HepG2 (cell line): ENCODE measurements at regions not wholly inside any gene's neighbourhood (a gene's known extent, or its start where the extent isn't known, plus 50 kb on each side); places are given as distances from the start of the nearest gene placed in this dataset.

ENCODE experiments used
- ATAC-seq: fragments of 200-7000 bp; cut with Tn5 transposase; 3 replicates; pipeline ENCODE4 v1.9.1; 2020; ENCODE audit warnings: mild to moderate bottlenecking, moderate library complexity
- BruUV-seq: library from RNA; stranded (reverse); fragments of 400-500 nt; replicated peaks from 2 replicates; lab custom pipeline; 2021; lab: Mats Ljungman, UMichigan
- CTCF ChIA-PET: fragments of 300-600 bp; formaldehyde crosslinking; extraction: SDS; loops from one replicate; lab custom pipeline; 2021; ENCODE audit warnings: low total read pairs, inconsistent platforms, low intra/inter-chr PET ratio; lab: Yijun Ruan, JAX
- POLR2A ChIA-PET: fragments of 350-600 bp; sonication (Branson Sonifier 250); formaldehyde crosslinking; loops from one replicate; lab custom pipeline; 2020; ENCODE audit warnings: antibody characterized with exemption, inconsistent platforms; lab: Yijun Ruan, JAX
- DNase-seq: peaks from one replicate; pipeline ENCODE4 v3.0.0-alpha.2; 2015; ENCODE audit warnings: low spot score
- FAIRE-seq: peaks from 3 replicates; lab custom pipeline; 2011; peaks lifted over from hg19 to GRCh38; lab: Jason Lieb, UNC
- H2AFZ ChIP-seq: one replicate; pipeline ENCODE4 v1.6.1; 2011; ENCODE audit warnings: low read length, inconsistent platforms
- H3K27ac ChIP-seq: fragments of 300-600 bp; 3 replicates; pipeline ENCODE4 v1.8.0; 2011; ENCODE audit warnings: mixed run types, mild to moderate bottlenecking, mixed read lengths, low read length, inconsistent platforms; ENCODE audit not compliant: insufficient read depth; ENCODE audit errors: extremely low read length
- H3K27me3 ChIP-seq, 2 experiments: fragments of 200-600 bp in 1 of 2; 2 replicates in 1 of 2; 3 replicates in 1 of 2; pipeline versions ENCODE4 v1.6.0 to v1.8.0; 2011; ENCODE audit warnings: low read length in 2 of 2, mild to moderate bottlenecking in 2 of 2, moderate library complexity in 2 of 2, inconsistent platforms in 1 of 2; ENCODE audit not compliant: insufficient read depth in 2 of 2, control insufficient read depth in 1 of 2
- H3K36me3 ChIP-seq, 2 experiments: fragments of 200-600 bp in 1 of 2; replicated peaks in 1 of 2; 2 replicates in 1 of 2; 3 replicates in 1 of 2; pipeline versions ENCODE4 v1.5.1 to v1.8.0; 2011; ENCODE audit warnings: low read length in 2 of 2, inconsistent platforms in 1 of 2; ENCODE audit not compliant: insufficient read depth in 2 of 2, control insufficient read depth in 1 of 2
- H3K4me1 ChIP-seq: 2 replicates; pipeline ENCODE4 v1.5.1; 2012; ENCODE audit warnings: low read length, inconsistent platforms; ENCODE audit not compliant: insufficient read depth
- H3K4me2 ChIP-seq: 2 replicates; pipeline ENCODE4 v1.6.0; 2011; ENCODE audit warnings: low read depth, low read length, inconsistent platforms
- H3K4me3 ChIP-seq, 3 experiments: fragments of 200-600 bp in 1 of 3; sonication (generic), shearing (Covaris generic) in 1 of 3; replicated peaks in 1 of 3; 2 replicates each; pipeline ENCODE4 v1.5.1; 2011 to 2016; ENCODE audit warnings: low read length in 3 of 3, inconsistent platforms in 2 of 3, low read depth in 2 of 3, mild to moderate bottlenecking in 2 of 3, control low read depth in 1 of 3, mixed read lengths in 1 of 3; ENCODE audit not compliant: insufficient read depth in 1 of 3
- H3K79me2 ChIP-seq: one replicate; pipeline ENCODE4 v1.6.1; 2011; ENCODE audit warnings: low read length, inconsistent platforms; ENCODE audit not compliant: insufficient read depth
- H3K9ac ChIP-seq: 2 replicates; pipeline ENCODE4 v1.6.0; 2011; ENCODE audit warnings: mild to moderate bottlenecking, low read depth, low read length, inconsistent platforms; ENCODE audit not compliant: insufficient read depth
- H3K9me3 ChIP-seq: 2 replicates; pipeline ENCODE4 v1.5.1; 2012; ENCODE audit warnings: mild to moderate bottlenecking, low read length
- H4K20me1 ChIP-seq: 2 replicates; pipeline ENCODE4 v1.6.0; 2011; ENCODE audit warnings: inconsistent platforms, mild to moderate bottlenecking, low read length, moderate library complexity; ENCODE audit not compliant: insufficient read depth
- ELF3 ChIP-seq: IDR thresholded peaks from 2 replicates; pipeline ENCODE4 v1.6.1; 2016; ENCODE audit warnings: missing genetic modification reagents, missing compliant biosample characterization
- PAX8 ChIP-seq: sonication (generic); formaldehyde crosslinking; IDR thresholded peaks from 2 replicates; pipeline ENCODE4 v1.8.0; 2022; ENCODE audit warnings: mild to moderate bottlenecking, missing genetic modification reagents, borderline replicate concordance
- RORA ChIP-seq: sonication (generic); formaldehyde crosslinking; IDR thresholded peaks from 2 replicates; pipeline ENCODE4 v1.5.0; 2020; ENCODE audit warnings: mild to moderate bottlenecking, missing genetic modification reagents, moderate library complexity
- SP1 ChIP-seq, 2 experiments: fragments of 450-650 bp in 1 of 2; sonication (generic) in 1 of 2; formaldehyde crosslinking in 1 of 2; IDR thresholded peaks; 2 replicates each; pipeline versions ENCODE4 v1.4.0 to v1.6.1; 2016 to 2020; ENCODE audit warnings: missing genetic modification reagents in 1 of 2
- STAT5B ChIP-seq: sonication (generic); formaldehyde crosslinking; IDR thresholded peaks from 2 replicates; pipeline ENCODE4 v1.4.0; 2020; ENCODE audit warnings: missing genetic modification reagents
- TRIM24 ChIP-seq: sonication (generic); formaldehyde crosslinking; IDR thresholded peaks from 2 replicates; pipeline ENCODE4 v1.8.0; 2022; ENCODE audit warnings: mild to moderate bottlenecking, missing genetic modification reagents
- U2AF1 ChIP-seq: fragments of 200-400 bp; formaldehyde crosslinking; optimal IDR thresholded peaks from 2 replicates; pipeline ENCODE3; 2017; ENCODE audit warnings: mild to moderate bottlenecking, low read depth, low read length
- ZNF33B ChIP-seq: sonication (generic); formaldehyde crosslinking; IDR thresholded peaks from 2 replicates; pipeline ENCODE4 v1.5.1; 2020; ENCODE audit warnings: mild to moderate bottlenecking, missing genetic modification reagents
- ZNF510 ChIP-seq: sonication (generic); formaldehyde crosslinking; IDR thresholded peaks from 2 replicates; pipeline ENCODE4 v1.4.0; 2020; ENCODE audit warnings: low read depth, mild to moderate bottlenecking, missing genetic modification reagents
- ZNF7 ChIP-seq: IDR thresholded peaks from 2 replicates; pipeline ENCODE4 v1.6.1; 2016; ENCODE audit warnings: missing biosample characterization, missing genetic modification reagents
- ZSCAN22 ChIP-seq: sonication (generic); formaldehyde crosslinking; IDR thresholded peaks from 2 replicates; pipeline ENCODE4 v1.4.0; 2020; ENCODE audit warnings: mild to moderate bottlenecking, missing genetic modification reagents
- WGBS: methylation state at CpG from one replicate; pipeline ENCODE4 v1.1.6; 2017; ENCODE audit warnings: low lambda C conversion rate; 5-methylcytosine and 5-hydroxymethylcytosine counted together
- in situ Hi-C: cut with HindIII; loops from 2 replicates; pipeline ENCODE4 v1.10.0; 2017; ENCODE audit warnings: low pct_unique_long_range_greater_than_20kb; ENCODE audit not compliant: extremely low pct_ligation_motif_present
- intact Hi-C: fragments of 100-400 bp; cut with micrococcal nuclease; formaldehyde crosslinking; loops from one replicate; pipeline ENCODE4 v1.10.0; 2022; ENCODE audit not compliant: unreplicated experiment
- TF ChIP-seq, protein P1 (sequence below): fragments of 450-650 bp; IDR thresholded peaks from 2 replicates; pipeline ENCODE4 v1.6.1; 2017
- TF ChIP-seq, protein P2 (sequence below): sonication (generic); formaldehyde crosslinking; IDR thresholded peaks from 2 replicates; pipeline ENCODE4 v1.8.0; 2022; ENCODE audit warnings: low read depth, missing genetic modification reagents
- TF ChIP-seq, protein P3 (sequence below): sonication (generic); formaldehyde crosslinking; IDR thresholded peaks from 2 replicates; pipeline ENCODE4 v1.4.0; 2020; ENCODE audit warnings: missing genetic modification reagents, borderline replicate concordance

DNA sequence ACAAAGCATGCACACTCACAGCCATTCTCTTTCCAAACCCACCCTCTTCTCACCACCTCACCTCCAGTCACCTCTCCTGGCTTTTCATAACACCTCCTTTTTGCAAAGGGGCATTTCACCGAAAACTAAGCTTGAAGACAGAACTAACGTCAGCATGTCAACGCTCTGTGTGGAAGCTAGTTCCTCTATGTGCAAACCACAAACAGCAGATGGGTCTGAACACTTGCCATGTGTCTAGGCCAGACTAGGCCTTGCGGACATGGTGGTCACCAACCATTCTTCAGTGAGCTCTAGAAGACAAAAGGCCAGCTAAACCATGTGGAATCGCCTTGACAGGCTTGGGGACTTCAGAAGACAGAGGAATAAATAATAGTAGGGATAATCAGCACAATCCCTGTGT lies 148.5 kb downstream of the TXNL1 start:
- no peak for FAIRE-seq
- no peaks in the 10 kb centered on the region for H4K20me1 ChIP-seq
- no peaks in the 10 kb centered on the region for H3K79me2 ChIP-seq
- H3K27me3 ChIP-seq: no peaks in the 10 kb centered on the region
- H3K4me3 ChIP-seq: no peak overlapping the region
- H3K36me3 ChIP-seq: no peaks in the 10 kb centered on the region
- H3K9ac ChIP-seq: no peak overlapping the region
- ChIA-PET POLR2A (no interaction called here), CTCF (no interaction called here)
- WGBS: 24% methylated on average over 5 of the region's 5 CpGs
- no peak overlapping the region for H3K4me2 ChIP-seq
- no peaks in the 10 kb centered on the region for H3K4me1 ChIP-seq
- H2AFZ ChIP-seq: no peak overlapping the region
- no peak for ATAC-seq
- intact Hi-C loops: no loop called here
- in situ Hi-C loops: no loop called here
- no peak for TF ChIP-seq ZNF7 (CRISPR knock-in tag)
- TF ChIP-seq ELF3: no peak
- TF ChIP-seq STAT5B (CRISPR knock-in tag): no peak
- no peak for TF ChIP-seq ZSCAN22 (CRISPR knock-in tag)
- TF ChIP-seq, protein P1, sequence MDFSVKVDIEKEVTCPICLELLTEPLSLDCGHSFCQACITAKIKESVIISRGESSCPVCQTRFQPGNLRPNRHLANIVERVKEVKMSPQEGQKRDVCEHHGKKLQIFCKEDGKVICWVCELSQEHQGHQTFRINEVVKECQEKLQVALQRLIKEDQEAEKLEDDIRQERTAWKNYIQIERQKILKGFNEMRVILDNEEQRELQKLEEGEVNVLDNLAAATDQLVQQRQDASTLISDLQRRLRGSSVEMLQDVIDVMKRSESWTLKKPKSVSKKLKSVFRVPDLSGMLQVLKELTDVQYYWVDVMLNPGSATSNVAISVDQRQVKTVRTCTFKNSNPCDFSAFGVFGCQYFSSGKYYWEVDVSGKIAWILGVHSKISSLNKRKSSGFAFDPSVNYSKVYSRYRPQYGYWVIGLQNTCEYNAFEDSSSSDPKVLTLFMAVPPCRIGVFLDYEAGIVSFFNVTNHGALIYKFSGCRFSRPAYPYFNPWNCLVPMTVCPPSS: no peak
- no peak for TF ChIP-seq TRIM24 (CRISPR knock-in tag)
- no peak for TF ChIP-seq U2AF1
- TF ChIP-seq, protein P2, sequence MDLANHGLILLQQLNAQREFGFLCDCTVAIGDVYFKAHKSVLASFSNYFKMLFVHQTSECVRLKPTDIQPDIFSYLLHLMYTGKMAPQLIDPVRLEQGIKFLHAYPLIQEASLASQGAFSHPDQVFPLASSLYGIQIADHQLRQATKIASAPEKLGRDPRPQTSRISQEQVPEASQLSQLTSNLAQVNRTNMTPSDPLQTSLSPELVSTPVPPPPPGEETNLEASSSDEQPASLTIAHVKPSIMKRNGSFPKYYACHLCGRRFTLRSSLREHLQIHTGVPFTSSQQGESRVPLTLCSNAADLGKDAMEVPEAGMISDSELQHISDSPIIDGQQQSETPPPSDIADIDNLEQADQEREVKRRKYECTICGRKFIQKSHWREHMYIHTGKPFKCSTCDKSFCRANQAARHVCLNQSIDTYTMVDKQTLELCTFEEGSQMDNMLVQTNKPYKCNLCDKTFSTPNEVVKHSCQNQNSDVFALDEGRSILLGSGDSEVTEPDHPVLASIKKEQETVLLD: no peak
- no peak for TF ChIP-seq PAX8
- no peak for TF ChIP-seq ZNF510
- TF ChIP-seq, protein P3, sequence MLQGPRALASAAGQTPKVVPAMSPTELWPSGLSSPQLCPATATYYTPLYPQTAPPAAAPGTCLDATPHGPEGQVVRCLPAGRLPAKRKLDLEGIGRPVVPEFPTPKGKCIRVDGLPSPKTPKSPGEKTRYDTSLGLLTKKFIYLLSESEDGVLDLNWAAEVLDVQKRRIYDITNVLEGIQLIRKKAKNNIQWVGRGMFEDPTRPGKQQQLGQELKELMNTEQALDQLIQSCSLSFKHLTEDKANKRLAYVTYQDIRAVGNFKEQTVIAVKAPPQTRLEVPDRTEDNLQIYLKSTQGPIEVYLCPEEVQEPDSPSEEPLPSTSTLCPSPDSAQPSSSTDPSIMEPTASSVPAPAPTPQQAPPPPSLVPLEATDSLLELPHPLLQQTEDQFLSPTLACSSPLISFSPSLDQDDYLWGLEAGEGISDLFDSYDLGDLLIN (CRISPR knock-in tag): no peak
- no peak for TF ChIP-seq ZNF33B
- TF ChIP-seq SP1 (IDR thresholded peaks at IDR 0.05): no peak
- no peak for TF ChIP-seq SP1 (CRISPR knock-in tag; IDR thresholded peaks at IDR 0.05)
- no peak for TF ChIP-seq RORA (CRISPR knock-in tag)
- no peak for DNase-seq
- H3K9me3 ChIP-seq: no peaks in the 10 kb centered on the region
- BruUV-seq: no TSS peak
- H3K27ac ChIP-seq: no peak overlapping the region
